NB4 (cell line): ENCODE measurements at regions not wholly inside any gene's neighbourhood (a gene's known extent, or its start where the extent isn't known, plus 50 kb on each side); places are given as distances from the start of the nearest gene placed in this dataset.

Source experiments
- CTCF ChIP-seq: IDR thresholded peaks from one replicate; pipeline ENCODE4 v1.5.1; 2012; ENCODE audit warnings: low read depth, low read length
- MAX ChIP-seq: IDR thresholded peaks from 2 replicates; pipeline ENCODE4 v1.6.1; 2011; ENCODE audit warnings: low read depth, low read length
- POLR2A ChIP-seq: IDR thresholded peaks from 2 replicates; pipeline ENCODE4 v1.6.1; 2011; ENCODE audit warnings: mild to moderate bottlenecking; ENCODE audit not compliant: insufficient read length; ENCODE audit errors: extremely low read depth

GRCh38 chr4:60400593-60400992 is 799.5 kb upstream of the ADGRL3 start:
- TF ChIP-seq CTCF (no peak), POLR2A (no peak), MAX (no peak)
